ENCODE measurements at regions not wholly inside any gene's neighbourhood (a gene's known extent, or its start where the extent isn't known, plus 50 kb on each side); places are given as distances from the start of the nearest gene placed in this dataset.

GRCh38 chr6:88480816-88481215 lies 314.7 kb upstream of the CNR1 start (continued):
- TF ChIP-seq CEBPZ (IDR thresholded peaks at IDR 0.05; ENCODE audit: low read depth, low read length) = no peak
- TF ChIP-seq FOXK2 (IDR thresholded peaks at IDR 0.05) = no peak
- TF ChIP-seq MYC (IDR thresholded peaks at IDR 0.05; ENCODE audit: insufficient read depth, insufficient read length, insufficient replicate concordance, low read length, severe bottlenecking) = no peak
- no peak for TF ChIP-seq RCOR1 (conservative IDR thresholded peaks at IDR 0.05; ENCODE audit: low read depth, low read length)
- TF ChIP-seq, protein P1, sequence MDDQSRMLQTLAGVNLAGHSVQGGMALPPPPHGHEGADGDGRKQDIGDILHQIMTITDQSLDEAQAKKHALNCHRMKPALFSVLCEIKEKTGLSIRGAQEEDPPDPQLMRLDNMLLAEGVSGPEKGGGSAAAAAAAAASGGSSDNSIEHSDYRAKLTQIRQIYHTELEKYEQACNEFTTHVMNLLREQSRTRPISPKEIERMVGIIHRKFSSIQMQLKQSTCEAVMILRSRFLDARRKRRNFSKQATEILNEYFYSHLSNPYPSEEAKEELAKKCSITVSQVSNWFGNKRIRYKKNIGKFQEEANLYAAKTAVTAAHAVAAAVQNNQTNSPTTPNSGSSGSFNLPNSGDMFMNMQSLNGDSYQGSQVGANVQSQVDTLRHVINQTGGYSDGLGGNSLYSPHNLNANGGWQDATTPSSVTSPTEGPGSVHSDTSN (IDR thresholded peaks at IDR 0.05; ENCODE audit: insufficient replicate concordance, low read depth, low read length) = no peak
- TF ChIP-seq JUND (IDR thresholded peaks at IDR 0.05; ENCODE audit: low read depth, low read length) = no peak
- TF ChIP-seq, protein P2, sequence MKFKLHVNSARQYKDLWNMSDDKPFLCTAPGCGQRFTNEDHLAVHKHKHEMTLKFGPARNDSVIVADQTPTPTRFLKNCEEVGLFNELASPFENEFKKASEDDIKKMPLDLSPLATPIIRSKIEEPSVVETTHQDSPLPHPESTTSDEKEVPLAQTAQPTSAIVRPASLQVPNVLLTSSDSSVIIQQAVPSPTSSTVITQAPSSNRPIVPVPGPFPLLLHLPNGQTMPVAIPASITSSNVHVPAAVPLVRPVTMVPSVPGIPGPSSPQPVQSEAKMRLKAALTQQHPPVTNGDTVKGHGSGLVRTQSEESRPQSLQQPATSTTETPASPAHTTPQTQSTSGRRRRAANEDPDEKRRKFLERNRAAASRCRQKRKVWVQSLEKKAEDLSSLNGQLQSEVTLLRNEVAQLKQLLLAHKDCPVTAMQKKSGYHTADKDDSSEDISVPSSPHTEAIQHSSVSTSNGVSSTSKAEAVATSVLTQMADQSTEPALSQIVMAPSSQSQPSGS (IDR thresholded peaks at IDR 0.05; ENCODE audit: low read length) = no peak
- TF ChIP-seq PAX5 (IDR thresholded peaks at IDR 0.05; ENCODE audit: borderline replicate concordance, low read depth, low read length) = no peak
- TF ChIP-seq BCLAF1 (IDR thresholded peaks at IDR 0.05) = no peak
